B cell (primary cell): ENCODE measurements at regions not wholly inside any gene's neighbourhood (a gene's known extent, or its start where the extent isn't known, plus 50 kb on each side); places are given as distances from the start of the nearest gene placed in this dataset.

Experiments used
- ATAC-seq: fragments of 200-7000 bp; cut with Tn5 transposase; one replicate; pipeline ENCODE4 v1.10.0; 2021; ENCODE audit warnings: low read depth, mild to moderate bottlenecking, moderate number of reproducible peaks, moderate library complexity
- CTCF ChIA-PET: fragments of 350-600 bp; sonication (Branson Sonifier 250); formaldehyde crosslinking; loops from one replicate; lab custom pipeline; 2021; ENCODE audit warnings: antibody characterized with exemption, inconsistent platforms; lab: Charles Lee
- POLR2A ChIA-PET: fragments of 350-600 bp; sonication (Branson Sonifier 250); formaldehyde crosslinking; loops from one replicate; lab custom pipeline; 2021; ENCODE audit warnings: antibody characterized with exemption; lab: Charles Lee
- DNase-seq: peaks from one replicate; pipeline ENCODE4 v3.0.0; 2013
- H2AFZ ChIP-seq: 2 replicates; pipeline ENCODE4 v1.6.1; 2012; ENCODE audit warnings: mild to moderate bottlenecking, low read depth, low read length; ENCODE audit not compliant: insufficient read depth, poor library complexity, severe bottlenecking
- H3K27ac ChIP-seq, 2 donors: 1 replicate in 1 of 2; 2 replicates in 1 of 2; pipeline ENCODE4 v1.5.1; 2012 to 2013; ENCODE audit warnings: low read length in 2 of 2, mild to moderate bottlenecking in 2 of 2, moderate library complexity in 1 of 2
- H3K27me3 ChIP-seq, 4 experiments: fragments of 200-600 bp in 1 of 4; sonication (generic) in 1 of 4; replicated peaks in 1 of 4; 1 replicate in 2 of 4; 2 replicates in 2 of 4; pipeline versions ENCODE4 v1.6.1 to v1.7.0; 2013 to 2016; ENCODE audit warnings: low read length in 3 of 4, mild to moderate bottlenecking in 2 of 4, mixed read lengths in 1 of 4, moderate library complexity in 1 of 4; ENCODE audit not compliant: insufficient read depth in 4 of 4, control insufficient read depth in 3 of 4; ENCODE audit errors: control extremely low read depth in 1 of 4
- H3K36me3 ChIP-seq, 2 experiments: replicated peaks in 1 of 2; 1 replicate in 1 of 2; 2 replicates in 1 of 2; pipeline versions ENCODE4 v1.6.1 to v1.7.1; 2013; ENCODE audit warnings: low read length in 1 of 2; ENCODE audit not compliant: insufficient read depth in 2 of 2, control insufficient read depth in 1 of 2; ENCODE audit errors: control extremely low read depth in 1 of 2, extremely low read depth in 1 of 2
- H3K4me1 ChIP-seq, 2 donors: fragments of 200-600 bp in 1 of 2; sonication (generic) in 1 of 2; 1 replicate in 1 of 2; 2 replicates in 1 of 2; pipeline versions ENCODE4 v1.5.1 to v1.6.1; 2013 to 2017; ENCODE audit warnings: low read length in 2 of 2; ENCODE audit not compliant: control insufficient read depth in 2 of 2, insufficient read depth in 2 of 2
- H3K4me2 ChIP-seq: replicated peaks from 2 replicates; pipeline ENCODE3; 2012; ENCODE audit warnings: mild to moderate bottlenecking, low read depth, low read length; ENCODE audit not compliant: poor library complexity, severe bottlenecking
- H3K4me3 ChIP-seq, 5 experiments: fragments of 200-600 bp in 1 of 5; sonication (generic) in 1 of 5; 1 replicate in 3 of 5; 2 replicates in 2 of 5; pipeline versions ENCODE4 v1.5.1 to v1.7.0; 2011 to 2016; ENCODE audit warnings: low read length in 4 of 5, mild to moderate bottlenecking in 4 of 5, low read depth in 2 of 5, control low read depth in 1 of 5, moderate library complexity in 1 of 5; ENCODE audit not compliant: insufficient read depth in 1 of 5; ENCODE audit errors: control extremely low read depth in 1 of 5, extremely low read depth in 1 of 5
- H3K79me2 ChIP-seq: fragments of 200-600 bp; sonication (generic); one replicate; pipeline ENCODE4 v1.6.0; 2016; ENCODE audit warnings: low read length; ENCODE audit not compliant: control insufficient read depth, insufficient read depth
- H3K9ac ChIP-seq: fragments of 200-600 bp; sonication (generic); 2 replicates; pipeline ENCODE4 v1.6.1; 2017; ENCODE audit warnings: mild to moderate bottlenecking, low read length, moderate library complexity
- H3K9me3 ChIP-seq, 3 donors: one replicate each; pipeline versions ENCODE4 v1.6.1 to v1.7.1; 2013; ENCODE audit warnings: low read length in 2 of 3; ENCODE audit not compliant: control insufficient read depth in 2 of 3, insufficient read depth in 1 of 3; ENCODE audit errors: control extremely low read depth in 1 of 3
- H4K20me1 ChIP-seq: 2 replicates; pipeline ENCODE4 v1.6.0; 2012; ENCODE audit warnings: mild to moderate bottlenecking, low read length; ENCODE audit not compliant: insufficient read depth, control insufficient read depth, poor library complexity, severe bottlenecking
- H3K27ac Mint-ChIP-seq: one replicate; pipeline ENCODE4 v1.8.0; 2021; ENCODE audit warnings: mixed read lengths
- H3K27me3 Mint-ChIP-seq: one replicate; pipeline ENCODE4 v1.8.0; 2021; ENCODE audit warnings: mixed read lengths
- H3K4me1 Mint-ChIP-seq: one replicate; pipeline ENCODE4 v1.8.0; 2021; ENCODE audit warnings: mixed read lengths
- H3K4me3 Mint-ChIP-seq: one replicate; pipeline ENCODE4 v1.8.0; 2021; ENCODE audit warnings: mixed read lengths
- H3K9me3 Mint-ChIP-seq: one replicate; pipeline ENCODE4 v1.8.0; 2022; ENCODE audit warnings: mixed read lengths; ENCODE audit not compliant: insufficient read depth
- CTCF ChIP-seq: fragments of 200-600 bp; IDR thresholded peaks from one replicate; pipeline ENCODE4 v1.8.0; 2022; ENCODE audit warnings: antibody characterized with exemption, mild to moderate bottlenecking
- EZH2 ChIP-seq: IDR thresholded peaks from 2 replicates; pipeline ENCODE4 v1.6.1; 2012; ENCODE audit warnings: borderline replicate concordance, low read depth, mild to moderate bottlenecking, moderate library complexity, low read length; ENCODE audit not compliant: insufficient read depth, poor library complexity, severe bottlenecking
- WGBS: methylation state at CpG from one replicate; pipeline ENCODE4 v1.1.5; 2013; ENCODE audit warnings: missing lambda C conversion rate; ENCODE audit not compliant: insufficient coverage; 5-methylcytosine and 5-hydroxymethylcytosine counted together
- intact Hi-C: fragments of 100-400 bp; cut with micrococcal nuclease; formaldehyde crosslinking; loops from one replicate; pipeline ENCODE4 v1.10.0; 2022

- Histone ChIP-seq H3K4me1 (no peaks in the 10 kb centered on the region), H4K20me1 (no peaks in the 10 kb centered on the region), H3K4me2 (no peak overlapping the region), H3K27ac (no peak overlapping the region), H3K9me3 (no peaks in the 10 kb centered on the region), H3K9ac (no peak overlapping the region), H3K27me3 (no peaks in the 10 kb centered on the region), H3K36me3 (no peaks in the 10 kb centered on the region), H3K4me3 (no peak overlapping the region), H3K79me2 (no peaks in the 10 kb centered on the region), H2AFZ (no peak overlapping the region)
- TF ChIP-seq CTCF: no peak
- TF ChIP-seq EZH2: no peak
- no CpG with 5 or more reads among the region's 2 CpGs for WGBS
- CTCF ChIA-PET: no interaction called here
- ATAC-seq (no peak), DNase-seq (no peak)
- Mint-ChIP-seq H3K4me3 (no peak overlapping the region), H3K27ac (no peak overlapping the region), H3K4me1 (no peaks in the 10 kb centered on the region), H3K9me3 (no peaks in the 10 kb centered on the region), H3K27me3 (peaks cover 3% of the 10 kb centered on the region)
- POLR2A ChIA-PET: no interaction called here
- intact Hi-C loops: no loop called here
Observed at GRCh38 chr3:59136081-59136480, 86.3 kb upstream of the CFAP20DC start.

- no peaks in the 10 kb centered on the region for H3K4me1 Mint-ChIP-seq
- no peak for TF ChIP-seq CTCF
- no peak for TF ChIP-seq EZH2
- no peaks in the 10 kb centered on the region for H3K27me3 ChIP-seq
- DNase-seq: no peak
- intact Hi-C loops: no loop called here
- H3K4me2 ChIP-seq: no peak overlapping the region
- no peaks in the 10 kb centered on the region for H3K79me2 ChIP-seq
- H2AFZ ChIP-seq: no peak overlapping the region
- no peaks in the 10 kb centered on the region for H3K9me3 ChIP-seq
- H3K4me3 ChIP-seq: no peak overlapping the region
- H3K9me3 Mint-ChIP-seq: no peaks in the 10 kb centered on the region
- no peak overlapping the region for H3K27ac ChIP-seq
- no CpG with 5 or more reads among the region's 3 CpGs for WGBS
- H3K4me1 ChIP-seq: no peaks in the 10 kb centered on the region
- CTCF ChIA-PET: no interaction called here
- H4K20me1 ChIP-seq: no peaks in the 10 kb centered on the region
- H3K36me3 ChIP-seq: no peaks in the 10 kb centered on the region
- no peaks in the 10 kb centered on the region for H3K27me3 Mint-ChIP-seq
- H3K4me3 Mint-ChIP-seq: no peak overlapping the region
- no peak overlapping the region for H3K27ac Mint-ChIP-seq
- H3K9ac ChIP-seq: no peak overlapping the region
- ATAC-seq: no peak
- POLR2A ChIA-PET: no interaction called here
Observed at GRCh38 chr3:59135096-59135495, 85.3 kb upstream of the CFAP20DC start.
